ENCODE measurements at regions not wholly inside any gene's neighbourhood (a gene's known extent, or its start where the extent isn't known, plus 50 kb on each side); places are given as distances from the start of the nearest gene placed in this dataset.

- TF ChIP-seq POLR2AphosphoS5 (IDR thresholded peaks at IDR 0.05; ENCODE audit: low read depth, low read length) = no peak
- TF ChIP-seq REST (IDR thresholded peaks at IDR 0.05; ENCODE audit: insufficient read depth in 1 of 2, low read depth in 2 of 2, low read length in 1 of 2) = no peak
- TF ChIP-seq, protein P1, sequence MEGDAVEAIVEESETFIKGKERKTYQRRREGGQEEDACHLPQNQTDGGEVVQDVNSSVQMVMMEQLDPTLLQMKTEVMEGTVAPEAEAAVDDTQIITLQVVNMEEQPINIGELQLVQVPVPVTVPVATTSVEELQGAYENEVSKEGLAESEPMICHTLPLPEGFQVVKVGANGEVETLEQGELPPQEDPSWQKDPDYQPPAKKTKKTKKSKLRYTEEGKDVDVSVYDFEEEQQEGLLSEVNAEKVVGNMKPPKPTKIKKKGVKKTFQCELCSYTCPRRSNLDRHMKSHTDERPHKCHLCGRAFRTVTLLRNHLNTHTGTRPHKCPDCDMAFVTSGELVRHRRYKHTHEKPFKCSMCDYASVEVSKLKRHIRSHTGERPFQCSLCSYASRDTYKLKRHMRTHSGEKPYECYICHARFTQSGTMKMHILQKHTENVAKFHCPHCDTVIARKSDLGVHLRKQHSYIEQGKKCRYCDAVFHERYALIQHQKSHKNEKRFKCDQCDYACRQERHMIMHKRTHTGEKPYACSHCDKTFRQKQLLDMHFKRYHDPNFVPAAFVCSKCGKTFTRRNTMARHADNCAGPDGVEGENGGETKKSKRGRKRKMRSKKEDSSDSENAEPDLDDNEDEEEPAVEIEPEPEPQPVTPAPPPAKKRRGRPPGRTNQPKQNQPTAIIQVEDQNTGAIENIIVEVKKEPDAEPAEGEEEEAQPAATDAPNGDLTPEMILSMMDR (IDR thresholded peaks at IDR 0.05) = no peak
- no peak for TF ChIP-seq TCF7L2 (IDR thresholded peaks at IDR 0.05; ENCODE audit: low read depth, low read length)
These were observed 444.2 kb downstream of the CDH26 start for GRCh38 chr20:60402189-60403058.

Data from Panc1 (cell line).